ENCODE measurements at regions not wholly inside any gene's neighbourhood (a gene's known extent, or its start where the extent isn't known, plus 50 kb on each side); places are given as distances from the start of the nearest gene placed in this dataset.

GRCh38 chr6:6820641-6821238, 232.2 kb downstream of the LY86 start:
- no peak for ATAC-seq (replicated peaks in 1 of 4)
- Histone ChIP-seq H3K27ac (ENCODE audit: low read length) (no peak overlapping the region), H3K27me3 (replicated peaks in 1 of 2; ENCODE audit: control insufficient read depth in 2 of 2, extremely low read depth in 1 of 2, insufficient read depth in 2 of 2, low read length in 1 of 2) (peaks cover 0 to 34% of the 10 kb centered on the region in 2 experiments), H3K4me1 (ENCODE audit: control insufficient read depth in 1 of 2, extremely low read depth in 1 of 2, insufficient read depth in 2 of 2, low read length in 2 of 2) (no peaks in the 10 kb centered on the region), H3K4me3 (ENCODE audit: control insufficient read depth in 1 of 2, extremely low read depth in 1 of 2, low read length in 1 of 2) (no peak overlapping the region), H3K9me3 (no peaks in the 10 kb centered on the region), H3K36me3 (ENCODE audit: control insufficient read depth in 2 of 2, extremely low read depth in 1 of 2, insufficient read depth in 1 of 2, low read length in 1 of 2) (no peaks in the 10 kb centered on the region)
- ChIA-PET CTCF (interaction anchor here in 1 of 2 donors (0.8 kb wide), 1 partner anchor 13 kb away, joined by 3 read pairs; no protein-coding TSS in a partner anchor), POLR2A (interaction anchor here in 1 of 2 donors (0.7 kb wide), 1 partner anchor 51 kb away, joined by 3 read pairs; no protein-coding TSS in a partner anchor)
- Mint-ChIP-seq H3K4me1 (no peaks in the 10 kb centered on the region), H3K36me3 (no peaks in the 10 kb centered on the region), H3K27ac (no peak overlapping the region), H3K9me3 (no peaks in the 10 kb centered on the region), H3K4me3 (no peak overlapping the region), H3K27me3 (peaks cover 27% of the 10 kb centered on the region in 2 donors)
- DNase-seq = no peak
- WGBS (ENCODE audit: insufficient coverage) = 90% methylated on average over 5 of the region's 10 CpGs

DNA sequence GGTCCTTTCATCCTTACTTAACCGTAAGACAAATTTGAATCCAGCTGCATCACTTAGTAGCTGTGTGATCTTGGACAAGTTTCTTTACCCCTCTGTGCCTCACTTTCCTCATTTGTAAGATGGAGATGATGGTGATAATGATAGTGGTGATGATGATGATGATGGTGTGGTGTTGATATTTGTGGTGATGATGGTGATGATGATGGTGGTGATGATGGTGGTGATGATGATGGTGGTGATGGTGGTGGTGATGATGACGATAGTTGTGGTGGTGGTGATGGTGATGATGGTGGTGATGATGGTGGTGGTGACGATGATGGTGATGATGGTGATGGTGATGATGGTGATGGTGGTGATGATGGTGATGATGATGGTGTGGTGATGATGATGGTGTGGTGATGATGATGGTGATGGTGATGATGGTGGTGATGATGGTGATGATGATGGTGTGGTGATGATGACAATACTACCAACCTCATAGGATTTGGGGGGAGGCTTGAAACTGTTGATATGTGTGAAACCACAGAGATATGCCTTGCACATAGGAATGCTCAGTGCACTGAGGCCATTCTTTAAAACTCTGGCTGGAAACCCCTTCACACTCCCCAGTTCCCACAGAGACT, 233.2 kb downstream of the LY86 start:
- no peaks in the 10 kb centered on the region for H3K36me3 ChIP-seq (ENCODE audit: control insufficient read depth in 2 of 2, extremely low read depth in 1 of 2, insufficient read depth in 1 of 2, low read length in 1 of 2)
- H3K4me1 ChIP-seq (ENCODE audit: control insufficient read depth in 1 of 2, extremely low read depth in 1 of 2, insufficient read depth in 2 of 2, low read length in 2 of 2) = no peaks in the 10 kb centered on the region
- H3K27me3 ChIP-seq (replicated peaks in 1 of 2; ENCODE audit: control insufficient read depth in 2 of 2, extremely low read depth in 1 of 2, insufficient read depth in 2 of 2, low read length in 1 of 2) = peaks cover 0 to 43% of the 10 kb centered on the region in 2 experiments
- no peak for ATAC-seq (replicated peaks in 1 of 4)
- H3K9me3 Mint-ChIP-seq = no peaks in the 10 kb centered on the region
- H3K9me3 ChIP-seq = no peaks in the 10 kb centered on the region
- CTCF ChIA-PET = interaction anchor here in 1 of 2 donors (0.8 kb wide), 1 partner anchor 14 kb away, joined by 3 read pairs; no protein-coding TSS in a partner anchor
- H3K4me3 Mint-ChIP-seq = no peak overlapping the region
- no peak overlapping the region for H3K4me3 ChIP-seq (ENCODE audit: control insufficient read depth in 1 of 2, extremely low read depth in 1 of 2, low read length in 1 of 2)
- WGBS (ENCODE audit: insufficient coverage) = no CpG with 5 or more reads among the region's 3 CpGs
- no peak for DNase-seq
- no peaks in the 10 kb centered on the region for H3K36me3 Mint-ChIP-seq
- no peaks in the 10 kb centered on the region for H3K4me1 Mint-ChIP-seq
- H3K27ac Mint-ChIP-seq = no peak overlapping the region
- peaks cover 27 to 32% of the 10 kb centered on the region in 2 donors for H3K27me3 Mint-ChIP-seq
- H3K27ac ChIP-seq (ENCODE audit: low read length) = no peak overlapping the region
- POLR2A ChIA-PET = no interaction called here

DNA sequence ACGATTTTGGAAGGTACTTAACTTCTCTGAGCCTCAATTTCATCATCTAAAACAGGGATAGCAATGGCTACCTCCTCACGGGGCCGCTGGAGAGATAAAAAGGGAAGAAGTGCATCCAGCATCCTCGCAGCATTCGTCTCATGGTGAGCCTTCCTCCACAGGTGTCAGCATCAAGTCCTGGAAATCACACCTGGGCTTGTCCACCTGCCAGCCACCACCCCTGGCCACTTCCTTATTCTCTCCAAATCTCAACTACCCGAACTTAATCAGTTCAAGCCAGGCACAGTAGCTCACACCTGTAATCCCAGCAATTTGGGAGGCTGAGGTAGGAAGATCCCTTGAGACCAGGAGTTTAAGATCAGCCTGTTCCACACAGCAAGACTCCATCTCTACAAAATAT, 234.5 kb downstream of the LY86 start:
- peaks cover 0 to 49% of the 10 kb centered on the region in 2 experiments for H3K27me3 ChIP-seq (replicated peaks in 1 of 2; ENCODE audit: control insufficient read depth in 2 of 2, extremely low read depth in 1 of 2, insufficient read depth in 2 of 2, low read length in 1 of 2)
- no peaks in the 10 kb centered on the region for H3K36me3 ChIP-seq (ENCODE audit: control insufficient read depth in 2 of 2, extremely low read depth in 1 of 2, insufficient read depth in 1 of 2, low read length in 1 of 2)
- ChIA-PET CTCF (interaction anchor here in 1 of 2 donors (0.7 kb wide), 1 partner anchor 163 kb away, joined by 3 read pairs; no protein-coding TSS in a partner anchor), POLR2A (no interaction called here)
- DNase-seq (no peak), ATAC-seq (replicated peaks in 1 of 4) (no peak)
- H3K4me1 Mint-ChIP-seq = no peaks in the 10 kb centered on the region
- H3K36me3 Mint-ChIP-seq = no peaks in the 10 kb centered on the region
- peaks cover 27 to 36% of the 10 kb centered on the region in 2 donors for H3K27me3 Mint-ChIP-seq
- H3K4me3 ChIP-seq (ENCODE audit: control insufficient read depth in 1 of 2, extremely low read depth in 1 of 2, low read length in 1 of 2) = no peak overlapping the region
- H3K9me3 ChIP-seq = no peaks in the 10 kb centered on the region
- 50% methylated on average over 3 of the region's 6 CpGs for WGBS (ENCODE audit: insufficient coverage)
- no peak overlapping the region for H3K4me3 Mint-ChIP-seq
- no peaks in the 10 kb centered on the region for H3K4me1 ChIP-seq (ENCODE audit: control insufficient read depth in 1 of 2, extremely low read depth in 1 of 2, insufficient read depth in 2 of 2, low read length in 2 of 2)
- no peak overlapping the region for H3K27ac ChIP-seq (ENCODE audit: low read length)
- H3K27ac Mint-ChIP-seq = no peak overlapping the region
- no peaks in the 10 kb centered on the region for H3K9me3 Mint-ChIP-seq

- ChIA-PET POLR2A (no interaction called here), CTCF (no interaction called here)
- Mint-ChIP-seq H3K36me3 (no peaks in the 10 kb centered on the region), H3K27ac (no peak overlapping the region), H3K9me3 (no peaks in the 10 kb centered on the region), H3K27me3 (peaks cover 27 to 36% of the 10 kb centered on the region in 2 donors), H3K4me3 (no peak overlapping the region), H3K4me1 (no peaks in the 10 kb centered on the region)
- no peaks in the 10 kb centered on the region for H3K4me1 ChIP-seq (ENCODE audit: control insufficient read depth in 1 of 2, extremely low read depth in 1 of 2, insufficient read depth in 2 of 2, low read length in 2 of 2)
- no peak for ATAC-seq (replicated peaks in 1 of 4)
- H3K27ac ChIP-seq (ENCODE audit: low read length) = no peak overlapping the region
- no peaks in the 10 kb centered on the region for H3K36me3 ChIP-seq (ENCODE audit: control insufficient read depth in 2 of 2, extremely low read depth in 1 of 2, insufficient read depth in 1 of 2, low read length in 1 of 2)
- H3K9me3 ChIP-seq = no peaks in the 10 kb centered on the region
- 83% methylated on average over 5 of the region's 5 CpGs for WGBS (ENCODE audit: insufficient coverage)
- no peak for DNase-seq
- H3K4me3 ChIP-seq (ENCODE audit: control insufficient read depth in 1 of 2, extremely low read depth in 1 of 2, low read length in 1 of 2) = no peak overlapping the region
- H3K27me3 ChIP-seq (replicated peaks in 1 of 2; ENCODE audit: control insufficient read depth in 2 of 2, extremely low read depth in 1 of 2, insufficient read depth in 2 of 2, low read length in 1 of 2) = peaks cover 0 to 45% of the 10 kb centered on the region in 2 experiments
Observed at GRCh38 chr6:6823568-6824224, 235.2 kb downstream of the LY86 start.

DNA sequence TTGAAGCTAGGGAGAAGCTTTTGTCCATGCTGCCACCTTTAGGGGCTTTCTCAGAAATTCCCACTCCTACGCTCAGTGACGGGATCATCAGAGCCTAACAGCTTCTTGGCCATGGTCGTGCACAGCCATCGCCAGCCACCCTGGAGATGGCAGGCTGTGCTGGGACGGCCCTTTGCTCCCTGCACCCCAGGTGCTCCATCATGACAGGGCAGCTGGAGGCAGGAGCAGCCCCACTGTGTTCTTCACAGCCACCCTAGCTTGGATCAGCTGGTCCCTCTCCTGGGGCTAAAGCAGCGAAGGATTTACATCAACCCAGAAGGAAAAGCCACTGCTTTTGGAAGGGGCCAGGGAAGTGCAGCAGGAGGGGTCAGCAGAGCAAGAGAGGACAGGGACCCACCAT, 235.9 kb downstream of the LY86 start:
- H3K9me3 Mint-ChIP-seq = no peaks in the 10 kb centered on the region

DNA sequence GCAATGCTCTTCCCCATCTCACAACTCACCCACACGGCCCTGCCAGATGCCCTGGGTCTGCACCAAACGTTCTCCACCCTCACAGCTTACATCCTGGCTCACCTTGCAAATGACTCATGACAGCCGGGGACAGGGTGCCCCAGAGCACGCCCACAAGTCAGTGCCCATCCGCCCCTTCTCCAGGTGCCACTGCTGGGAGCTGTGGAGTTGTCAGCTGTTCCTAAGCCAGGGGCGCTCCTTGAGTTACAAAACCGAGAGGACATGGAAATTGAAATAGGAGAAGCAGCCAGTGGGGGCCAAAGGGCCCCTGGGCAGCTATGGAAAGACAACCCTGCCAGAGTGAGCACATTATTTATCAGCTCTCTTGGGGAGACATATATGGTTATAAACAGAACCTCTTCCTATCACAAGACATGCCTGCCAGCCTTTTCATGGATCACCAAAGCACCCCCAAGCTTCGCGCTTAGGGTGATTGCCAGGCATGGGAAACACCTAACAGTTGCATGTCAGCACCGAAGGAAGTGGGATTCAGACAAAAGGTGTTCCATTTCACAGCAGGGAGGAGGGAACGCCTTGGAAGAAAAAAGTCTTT, 236.8 kb downstream of the LY86 start:
- Histone ChIP-seq H3K4me3 (ENCODE audit: control insufficient read depth in 1 of 2, extremely low read depth in 1 of 2, low read length in 1 of 2) (no peak overlapping the region), H3K4me1 (ENCODE audit: control insufficient read depth in 1 of 2, extremely low read depth in 1 of 2, insufficient read depth in 2 of 2, low read length in 2 of 2) (no peaks in the 10 kb centered on the region), H3K27me3 (replicated peaks in 1 of 2; ENCODE audit: control insufficient read depth in 2 of 2, extremely low read depth in 1 of 2, insufficient read depth in 2 of 2, low read length in 1 of 2) (peaks cover 0 to 44% of the 10 kb centered on the region in 2 experiments), H3K27ac (ENCODE audit: low read length) (no peak overlapping the region), H3K9me3 (no peaks in the 10 kb centered on the region), H3K36me3 (ENCODE audit: control insufficient read depth in 2 of 2, extremely low read depth in 1 of 2, insufficient read depth in 1 of 2, low read length in 1 of 2) (no peaks in the 10 kb centered on the region)
- Mint-ChIP-seq H3K4me1 (no peaks in the 10 kb centered on the region), H3K27ac (no peak overlapping the region), H3K9me3 (no peaks in the 10 kb centered on the region), H3K4me3 (no peak overlapping the region), H3K27me3 (peaks cover 19 to 34% of the 10 kb centered on the region in 2 donors), H3K36me3 (no peaks in the 10 kb centered on the region)
- ChIA-PET CTCF (interaction anchor here in 1 of 2 donors (0.6 kb wide), 1 partner anchor 185 kb away, joined by 5 read pairs; no protein-coding TSS in a partner anchor), POLR2A (no interaction called here)
- no peak for ATAC-seq (replicated peaks in 1 of 4)
- 68% methylated on average over 6 of the region's 11 CpGs for WGBS (ENCODE audit: insufficient coverage)
- DNase-seq = no peak

More for the DNA sequence above, 235.9 kb downstream of the LY86 start:
- Histone ChIP-seq H3K36me3 (ENCODE audit: control insufficient read depth in 2 of 2, extremely low read depth in 1 of 2, insufficient read depth in 1 of 2, low read length in 1 of 2) (no peaks in the 10 kb centered on the region), H3K27me3 (replicated peaks in 1 of 2; ENCODE audit: control insufficient read depth in 2 of 2, extremely low read depth in 1 of 2, insufficient read depth in 2 of 2, low read length in 1 of 2) (peaks cover 0 to 44% of the 10 kb centered on the region in 2 experiments), H3K4me3 (ENCODE audit: control insufficient read depth in 1 of 2, extremely low read depth in 1 of 2, low read length in 1 of 2) (no peak overlapping the region), H3K4me1 (ENCODE audit: control insufficient read depth in 1 of 2, extremely low read depth in 1 of 2, insufficient read depth in 2 of 2, low read length in 2 of 2) (no peaks in the 10 kb centered on the region), H3K27ac (ENCODE audit: low read length) (no peak overlapping the region), H3K9me3 (no peaks in the 10 kb centered on the region)
- Mint-ChIP-seq H3K4me1 (no peaks in the 10 kb centered on the region), H3K36me3 (no peaks in the 10 kb centered on the region), H3K27me3 (peaks cover 25 to 36% of the 10 kb centered on the region in 2 donors), H3K27ac (no peak overlapping the region), H3K4me3 (no peak overlapping the region)
- WGBS (ENCODE audit: insufficient coverage) = 90% methylated on average over 5 of the region's 6 CpGs
- POLR2A ChIA-PET = no interaction called here
- CTCF ChIA-PET = no interaction called here
- no peak for DNase-seq
- no peak for ATAC-seq (replicated peaks in 1 of 4)
